Upper lobe of left lung (tissue), 6 donors: ENCODE measurements at regions not wholly inside any gene's neighbourhood (a gene's known extent, or its start where the extent isn't known, plus 50 kb on each side); places are given as distances from the start of the nearest gene placed in this dataset.

ENCODE experiments used
- ATAC-seq, 2 donors: fragments of 200-7000 bp; cut with Tn5 transposase; one replicate each; pipeline ENCODE4 v1.9.1; 2022; ENCODE audit warnings: mild to moderate bottlenecking in 2 of 2, moderate library complexity in 2 of 2; ENCODE audit not compliant: low FRiP score in 2 of 2
- DNase-seq, 2 donors: peaks; one replicate each; pipeline ENCODE4 v3.0.0-alpha.2; 2019 to 2020
- H3K27ac ChIP-seq, 4 donors: fragments of 200-600 bp; sonication (generic); one replicate each; pipeline ENCODE4 v1.5.1; 2016 to 2019
- H3K27me3 ChIP-seq, 4 donors: fragments of 200-600 bp; sonication (generic); one replicate each; pipeline ENCODE4 v1.5.1; 2017 to 2019
- H3K36me3 ChIP-seq, 4 donors: fragments of 200-600 bp; sonication (generic); one replicate each; pipeline ENCODE4 v1.5.1; 2016 to 2019
- H3K4me1 ChIP-seq, 4 donors: fragments of 200-600 bp; sonication (generic); one replicate each; pipeline ENCODE4 v1.5.1; 2018 to 2019
- H3K4me3 ChIP-seq, 4 donors: fragments of 200-600 bp; sonication (generic); one replicate each; pipeline ENCODE4 v1.5.1; 2017 to 2019; ENCODE audit warnings: mild to moderate bottlenecking in 2 of 4, moderate library complexity in 1 of 4
- H3K9me3 ChIP-seq, 4 donors: fragments of 200-600 bp; sonication (generic); one replicate each; pipeline ENCODE4 v1.5.1; 2018 to 2019
- CTCF ChIP-seq, 6 experiments: fragments of 450-650 bp in 4 of 6; fragments of 200-600 bp in 2 of 6; sonication (generic) in 2 of 6; IDR thresholded peaks; one replicate each; pipeline ENCODE4 v1.5.1; 2016 to 2019; ENCODE audit warnings: antibody characterized with exemption in 6 of 6
- EP300 ChIP-seq, 4 donors: sonication (generic); formaldehyde crosslinking; IDR thresholded peaks; one replicate each; pipeline ENCODE4 v1.5.1; 2017; ENCODE audit warnings: antibody characterized with exemption in 4 of 4, control low read depth in 2 of 4
- POLR2A ChIP-seq, 4 donors: fragments of 450-650 bp; IDR thresholded peaks; one replicate each; pipeline ENCODE4 v1.5.1; 2016 to 2017; ENCODE audit warnings: antibody characterized with exemption in 4 of 4, mild to moderate bottlenecking in 2 of 4
- POLR2AphosphoS5 ChIP-seq, 2 donors: sonication (generic); formaldehyde crosslinking; IDR thresholded peaks; one replicate each; pipeline ENCODE4 v1.5.1; 2017; ENCODE audit warnings: antibody characterized with exemption in 2 of 2
- WGBS, 2 donors: methylation state at CpG; one replicate each; pipeline ENCODE4 v1.1.5; 2017 to 2018; 5-methylcytosine and 5-hydroxymethylcytosine counted together
- donor health status: DM: no; HTN: no; CAD: no; lungs with moderate emphysema.
- donor health status: DM: no; HTN: yes; CAD: no; lungs with severe emphysema.

- no peaks in the 10 kb centered on the region for H3K4me1 ChIP-seq
- no peak overlapping the region for H3K4me3 ChIP-seq
- DNase-seq: no peak
- no peak for ATAC-seq
- H3K9me3 ChIP-seq: no peaks in the 10 kb centered on the region
- no peak overlapping the region for H3K27ac ChIP-seq
- no peaks in the 10 kb centered on the region for H3K27me3 ChIP-seq
- TF ChIP-seq POLR2A (IDR thresholded peaks at IDR 0.05): no peak
- TF ChIP-seq POLR2AphosphoS5 (IDR thresholded peaks at IDR 0.05): no peak
- TF ChIP-seq EP300 (IDR thresholded peaks at IDR 0.05): no peak
- TF ChIP-seq CTCF (IDR thresholded peaks at IDR 0.05): no peak
- H3K36me3 ChIP-seq: no peaks in the 10 kb centered on the region
- 85 to 88% methylated on average over 3 of the region's 3 CpGs for WGBS, 2 donors
These were observed 625.3 kb downstream of the PLA2G4A start for GRCh38 chr1:187454010-187454409.

- Histone ChIP-seq H3K9me3 (no peaks in the 10 kb centered on the region), H3K27ac (no peak overlapping the region), H3K27me3 (no peaks in the 10 kb centered on the region), H3K4me1 (no peaks in the 10 kb centered on the region), H3K4me3 (no peak overlapping the region), H3K36me3 (no peaks in the 10 kb centered on the region)
- no peak for ATAC-seq
- DNase-seq: no peak
- TF ChIP-seq POLR2AphosphoS5 (IDR thresholded peaks at IDR 0.05) (no peak), CTCF (IDR thresholded peaks at IDR 0.05) (no peak), EP300 (IDR thresholded peaks at IDR 0.05) (no peak)
- WGBS, 2 donors: 68 to 75% methylated on average over 5 of the region's 5 CpGs
These were observed 627.7 kb downstream of the PLA2G4A start for GRCh38 chr1:187456446-187456845.

GRCh38 chr1:187460093-187460492 lies 631.3 kb downstream of the PLA2G4A start:
- no peak for ATAC-seq
- TF ChIP-seq POLR2AphosphoS5 (IDR thresholded peaks at IDR 0.05) (no peak), EP300 (IDR thresholded peaks at IDR 0.05) (no peak), CTCF (IDR thresholded peaks at IDR 0.05) (no peak), POLR2A (IDR thresholded peaks at IDR 0.05) (no peak)

GRCh38 chr1:187464320-187464719 lies 635.6 kb downstream of the PLA2G4A start:
- no peaks in the 10 kb centered on the region for H3K27me3 ChIP-seq
- TF ChIP-seq EP300 (IDR thresholded peaks at IDR 0.05) (no peak), POLR2A (IDR thresholded peaks at IDR 0.05) (no peak), POLR2AphosphoS5 (IDR thresholded peaks at IDR 0.05) (no peak), CTCF (IDR thresholded peaks at IDR 0.05) (no peak)
- DNase-seq (no peak), ATAC-seq (no peak)
- H3K36me3 ChIP-seq: no peaks in the 10 kb centered on the region
- peaks cover 0 to 15% (median 0%) of the 10 kb centered on the region in 4 donors for H3K9me3 ChIP-seq
- 81 to 88% methylated on average over 1 of the region's 1 CpG for WGBS, 2 donors
- H3K4me1 ChIP-seq: no peaks in the 10 kb centered on the region
- H3K27ac ChIP-seq: no peak overlapping the region
- H3K4me3 ChIP-seq: no peak overlapping the region

More at GRCh38 chr1:187460093-187460492, 631.3 kb downstream of the PLA2G4A start:
- 75 to 85% methylated on average over 3 of the region's 3 CpGs for WGBS, 2 donors
- Histone ChIP-seq H3K27me3 (no peaks in the 10 kb centered on the region), H3K4me3 (no peak overlapping the region), H3K36me3 (no peaks in the 10 kb centered on the region), H3K9me3 (peaks cover 0 to 9% (median 0%) of the 10 kb centered on the region in 4 donors), H3K27ac (no peak overlapping the region), H3K4me1 (no peaks in the 10 kb centered on the region)
- no peak for DNase-seq

DNA sequence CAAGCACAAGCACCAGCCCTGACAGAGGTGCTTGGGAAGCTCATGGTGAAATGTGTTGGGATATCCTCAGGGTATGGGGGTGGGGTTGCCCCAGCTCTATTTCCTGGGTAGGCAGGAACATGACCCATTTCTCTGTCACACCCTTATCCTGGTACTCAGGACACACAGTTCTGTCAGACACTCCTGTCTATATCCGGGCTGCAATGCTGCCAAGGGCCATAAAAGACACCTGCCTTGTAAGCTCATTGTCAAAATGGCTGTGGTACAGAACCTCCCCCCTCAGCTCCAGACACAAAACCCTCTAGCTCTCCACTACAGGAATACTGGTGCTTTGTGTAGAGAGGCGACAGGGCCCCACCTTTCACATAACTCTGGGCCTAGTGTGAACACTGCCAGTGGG lies 636.7 kb downstream of the PLA2G4A start:
- Histone ChIP-seq H3K36me3 (no peaks in the 10 kb centered on the region), H3K4me1 (no peaks in the 10 kb centered on the region), H3K4me3 (no peak overlapping the region), H3K9me3 (peaks cover 0 to 15% (median 0%) of the 10 kb centered on the region in 4 donors), H3K27ac (no peak overlapping the region), H3K27me3 (no peaks in the 10 kb centered on the region)
- no peak for TF ChIP-seq POLR2A (IDR thresholded peaks at IDR 0.05)
- DNase-seq (no peak), ATAC-seq (no peak)
- WGBS, 2 donors: 51 to 57% methylated on average over 2 of the region's 2 CpGs
